ENCODE measurements at regions not wholly inside any gene's neighbourhood (a gene's known extent, or its start where the extent isn't known, plus 50 kb on each side); places are given as distances from the start of the nearest gene placed in this dataset.

- no peak for DNase-seq
Measured at GRCh38 chr11:16685914-16686313, 52.5 kb upstream of the C11orf58 start.

- DNase-seq, result no peak
Measured at GRCh38 chr11:16678466-16679116, 59.9 kb upstream of the C11orf58 start.

DNA sequence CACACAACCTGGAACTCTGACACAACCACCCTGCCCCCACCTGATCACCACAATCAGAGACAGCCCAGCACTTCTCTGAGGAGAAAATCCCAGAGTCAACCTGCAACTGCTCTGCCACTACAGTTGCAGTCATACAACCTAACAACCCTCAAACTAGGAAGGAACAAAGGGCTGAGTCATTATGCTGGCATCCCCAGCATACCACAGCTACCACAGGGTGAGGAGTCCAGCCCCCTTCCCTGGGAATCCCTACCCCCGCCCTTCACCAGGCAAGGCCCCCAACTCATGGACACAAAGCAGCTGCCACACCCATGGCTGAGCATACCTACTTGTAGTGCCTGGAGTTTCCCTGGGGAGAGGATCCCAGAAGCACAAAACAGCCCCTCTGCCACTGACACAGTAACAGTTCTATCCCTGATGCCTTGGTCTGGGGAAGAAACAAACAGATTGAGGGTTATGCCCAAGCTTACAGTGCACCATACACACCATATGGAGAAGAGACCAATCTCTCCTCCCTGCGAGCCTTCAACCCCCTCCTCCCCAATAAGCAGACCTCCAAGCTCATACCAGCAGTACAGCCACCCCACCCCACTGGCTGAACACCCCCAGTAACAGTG lies 68.5 kb upstream of the C11orf58 start:
- peak; percentile 31 for DNase-seq

GRCh38 chr11:16632295-16633200 lies 105.9 kb upstream of the C11orf58 start:
- peak; percentile 6 for DNase-seq

DNA sequence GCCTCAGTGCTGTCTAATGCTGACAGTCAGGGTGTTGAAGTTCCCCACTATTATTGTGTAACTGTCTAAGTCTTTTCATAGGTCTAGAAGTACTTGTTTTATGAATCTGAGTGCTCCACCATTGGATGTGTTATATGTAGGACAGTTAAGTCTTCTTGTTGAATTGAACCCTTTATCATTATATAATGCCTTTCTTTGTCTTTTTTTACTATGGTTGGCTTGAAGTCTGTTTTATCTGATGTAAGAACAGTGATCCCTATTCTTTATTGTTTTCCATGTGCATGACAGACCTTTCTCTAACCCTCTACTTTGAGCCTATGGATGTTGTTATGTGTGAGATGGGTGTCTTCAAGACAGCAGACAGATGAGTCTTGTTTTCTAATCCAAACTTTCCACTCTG lies 107.8 kb upstream of the C11orf58 start:
- DNase-seq, result no peak

GRCh38 chr11:16618431-16618830 lies 120.0 kb upstream of the C11orf58 start:
- no peak for DNase-seq

DNA sequence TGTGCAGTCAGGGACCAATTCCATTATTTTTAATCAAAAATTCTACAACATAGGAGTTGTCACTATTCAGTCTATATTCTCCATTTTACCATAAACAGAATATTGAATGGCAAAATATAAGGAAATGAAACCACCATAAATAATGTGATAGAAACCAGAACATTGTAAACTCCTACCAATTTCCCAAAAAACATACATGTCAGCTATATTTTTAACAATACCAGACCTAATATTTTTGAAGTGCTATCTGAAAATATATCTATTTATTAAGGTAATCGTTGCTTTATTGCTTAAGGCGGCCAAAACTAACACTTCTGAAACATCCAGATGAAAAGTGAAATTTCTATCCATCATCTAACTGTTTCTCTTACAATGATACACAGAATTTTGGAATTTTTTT lies 123.0 kb upstream of the C11orf58 start:
- DNase-seq, result no peak

DNA sequence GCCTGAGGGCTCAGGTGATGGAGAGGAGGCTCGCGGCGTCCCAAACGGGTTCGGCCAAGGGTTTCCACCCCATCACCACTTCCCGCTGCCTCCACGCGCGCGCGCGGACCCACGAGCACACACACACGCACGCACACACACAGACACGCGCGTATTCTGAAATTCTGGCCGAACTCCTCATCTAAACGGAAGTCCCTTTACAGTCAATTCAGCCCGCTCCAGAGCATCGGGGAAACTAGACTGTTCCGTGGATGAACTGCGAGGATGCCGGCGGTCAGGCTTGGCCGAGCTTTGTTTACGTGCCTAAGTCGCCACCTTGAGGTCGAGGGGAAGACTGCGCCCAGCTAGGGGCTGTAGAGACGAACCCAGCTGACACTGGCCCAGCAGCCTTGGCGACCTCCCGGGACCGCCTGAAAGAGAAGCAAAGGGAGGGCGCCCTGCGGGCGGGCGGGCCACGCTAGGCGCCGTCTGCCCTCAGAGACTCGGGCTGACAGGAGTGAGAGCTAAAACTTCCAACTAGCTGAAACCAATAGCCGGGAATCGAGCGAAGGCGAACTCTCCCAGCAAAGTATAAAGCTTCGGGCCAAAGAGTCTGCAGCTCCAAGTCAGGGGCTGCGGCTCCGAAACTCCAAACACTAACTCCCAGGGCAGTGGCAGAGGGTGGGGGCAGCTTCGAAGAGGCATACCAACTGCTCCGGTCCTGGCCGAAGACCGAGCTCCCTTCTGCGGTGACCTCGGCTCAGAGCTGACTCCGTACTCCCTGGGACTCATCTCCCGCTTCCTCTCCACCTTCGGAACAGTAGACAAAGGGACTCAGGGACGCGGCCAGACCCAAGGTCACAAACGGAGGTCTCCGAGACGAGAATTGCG lies 124.7 kb upstream of the C11orf58 start:
- peak; percentile 87 for DNase-seq

- DNase-seq, result no peak
Measured at GRCh38 chr11:16613262-16613511, 125.3 kb upstream of the C11orf58 start.

DNA sequence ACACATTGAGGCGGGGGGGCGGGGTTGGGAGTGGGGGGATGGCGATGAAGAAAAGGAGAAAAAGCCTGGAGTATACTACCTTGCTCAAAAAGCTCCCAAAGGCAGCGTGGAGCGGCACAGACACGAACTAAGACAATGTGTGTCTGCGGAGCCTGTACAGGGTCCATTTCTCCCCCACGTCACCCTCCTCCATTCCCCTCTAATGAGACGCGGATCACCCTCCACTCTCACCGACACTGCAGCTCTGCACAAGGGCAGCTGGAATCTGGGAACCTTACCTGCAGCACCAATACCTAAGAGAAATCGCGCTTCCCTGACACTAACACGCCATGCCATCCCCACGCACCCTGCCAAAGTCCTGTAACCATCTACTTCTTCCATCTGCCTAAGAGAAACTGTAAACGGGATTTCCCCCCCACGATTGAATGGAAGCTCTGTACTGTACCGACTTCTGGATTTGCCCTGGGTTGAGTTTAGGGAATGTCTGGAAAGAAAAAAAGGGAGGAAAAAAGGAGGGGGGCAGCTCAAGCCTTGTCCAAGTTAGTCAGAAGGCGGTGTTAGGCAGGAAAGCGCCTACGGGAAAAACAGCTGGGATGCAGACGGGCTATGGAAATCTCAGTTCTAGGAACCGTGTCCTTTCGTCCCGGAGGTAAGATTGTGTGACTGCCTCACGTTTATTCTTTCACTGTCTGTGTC lies 125.7 kb upstream of the C11orf58 start:
- peak; percentile 17 for DNase-seq

DNA sequence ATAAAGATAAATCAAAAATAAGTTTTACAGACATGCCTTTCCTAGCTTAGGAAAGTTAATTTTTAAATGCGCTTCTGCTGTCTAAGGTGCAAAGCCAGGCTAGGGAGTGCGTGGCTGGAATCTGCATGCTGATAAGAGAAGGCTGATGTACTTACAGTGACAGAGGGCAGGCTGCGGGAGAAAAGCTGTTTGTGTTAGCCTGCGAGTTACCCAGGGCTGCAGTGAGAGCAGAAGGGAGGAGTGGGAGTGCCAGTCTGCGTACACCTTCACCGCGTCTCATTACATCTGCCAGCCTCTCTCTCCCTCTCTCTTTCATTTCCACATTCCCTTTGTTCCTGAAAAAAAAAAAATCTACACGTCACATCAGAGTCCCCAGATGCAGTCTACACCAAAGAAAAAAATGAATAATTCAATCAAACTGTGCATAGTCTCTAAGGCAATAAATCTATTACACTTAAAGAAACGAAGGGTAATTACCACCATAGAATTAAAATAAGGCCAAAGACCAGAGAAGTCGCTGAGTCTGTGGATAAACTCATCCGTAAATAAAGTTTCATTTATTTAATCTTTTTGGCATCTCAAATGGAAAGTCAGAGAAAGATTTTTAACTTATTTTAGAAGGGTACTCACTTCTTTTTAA lies 126.4 kb upstream of the C11orf58 start:
- no peak for DNase-seq

GRCh38 chr11:16611401-16611921 lies 127.0 kb upstream of the C11orf58 start:
- no peak for DNase-seq

DNA sequence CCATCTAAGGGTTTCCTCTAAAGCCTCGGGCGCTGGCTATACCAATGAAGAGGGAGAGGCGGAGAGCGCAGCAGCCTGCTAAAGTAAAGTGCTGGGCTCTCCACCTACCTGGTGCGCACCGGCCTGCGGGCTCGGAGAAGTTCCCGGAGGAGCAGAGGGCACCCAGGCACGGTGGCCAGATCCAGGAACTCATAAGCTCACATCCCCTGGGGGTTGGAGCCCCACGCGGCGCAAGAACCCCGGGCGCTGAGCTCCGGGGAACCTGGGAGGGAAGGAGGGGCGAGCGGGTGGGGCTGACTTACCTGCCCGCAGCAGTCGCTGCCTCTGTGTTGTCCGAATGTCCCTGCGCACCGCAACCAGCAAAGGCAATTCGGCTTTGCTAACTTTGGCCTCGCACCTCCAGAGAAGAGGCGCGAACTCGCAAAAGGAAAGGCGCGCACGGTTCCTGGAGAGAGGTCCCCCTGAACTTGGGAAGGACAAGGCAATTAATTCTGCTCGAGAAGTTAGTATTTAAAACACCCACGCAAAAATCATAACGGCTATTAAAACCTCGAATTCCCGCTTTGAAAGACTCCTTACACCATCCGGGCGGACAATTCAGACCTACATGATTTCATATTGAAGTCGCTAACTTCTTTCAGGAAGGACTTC lies 127.6 kb upstream of the C11orf58 start:
- no peak for DNase-seq

GRCh38 chr11:16610213-16610737 lies 128.2 kb upstream of the C11orf58 start:
- no peak for DNase-seq

- no peak for DNase-seq
Measured at GRCh38 chr11:16609769-16610168, 128.7 kb upstream of the C11orf58 start.

- peak; percentile 89 for DNase-seq
Measured at GRCh38 chr11:16607675-16608644, 130.5 kb upstream of the C11orf58 start.

- DNase-seq, result peak; percentile 55
Measured at GRCh38 chr11:16606784-16607674, 131.4 kb upstream of the C11orf58 start.
